Stimulated activated CD4-positive, alpha-beta T cell treated with anti-CD3 and anti-CD28 coated beads, Interleukin-1b, Interleukin-23, amount 100 ng/mL, for 24 hours (primary cell): ENCODE measurements at regions not wholly inside any gene's neighbourhood (a gene's known extent, or its start where the extent isn't known, plus 50 kb on each side); places are given as distances from the start of the nearest gene placed in this dataset.
"Not testable (repeated sequence)": the region's sequence is repeated elsewhere in the genome, so short reads cannot be mapped to it uniquely, and the experiment has no call there.

Source experiments
- DNase-seq, 4 experiments: peaks; one replicate each; pipeline ENCODE4 v3.0.0-alpha.2; 2020; ENCODE audit warnings: low read depth in 4 of 4, low spot score in 1 of 4

GRCh38 chr6:119526561-119527230, 177.1 kb upstream of the MAN1A1 start:
- no peak for DNase-seq

GRCh38 chr6:119524410-119524809, 174.8 kb upstream of the MAN1A1 start:
- no peak for DNase-seq

GRCh38 chr6:119523556-119523955, 174.0 kb upstream of the MAN1A1 start:
- no peak for DNase-seq

- DNase-seq = no peak
Measured at GRCh38 chr6:119521251-119521650, 171.7 kb upstream of the MAN1A1 start.

GRCh38 chr6:119517428-119517827, 167.9 kb upstream of the MAN1A1 start:
- DNase-seq = no peak

- no peak for DNase-seq
Measured at GRCh38 chr6:119514345-119514744, 164.8 kb upstream of the MAN1A1 start.

- no peak for DNase-seq
Measured at GRCh38 chr6:119511024-119511423, 161.5 kb upstream of the MAN1A1 start.

- DNase-seq = no peak
Measured at GRCh38 chr6:119510246-119510645, 160.7 kb upstream of the MAN1A1 start.

- no peak for DNase-seq
Measured at GRCh38 chr6:119506631-119507174, 157.1 kb upstream of the MAN1A1 start.

- DNase-seq = no peak
Measured at GRCh38 chr6:119501798-119502483, 152.4 kb upstream of the MAN1A1 start.

- DNase-seq = no peak
Measured at GRCh38 chr6:119499797-119500196, 150.2 kb upstream of the MAN1A1 start.

- DNase-seq = no peak
Measured at GRCh38 chr6:119497988-119498727, 148.6 kb upstream of the MAN1A1 start.

- DNase-seq = no peak
Measured at GRCh38 chr6:119495230-119495683, 145.7 kb upstream of the MAN1A1 start.

- no peak for DNase-seq
Measured at GRCh38 chr6:119493980-119494379, 144.4 kb upstream of the MAN1A1 start.

- not testable (repeated sequence) for DNase-seq
Measured at GRCh38 chr6:119491112-119491511, 141.6 kb upstream of the MAN1A1 start.

- not testable (repeated sequence) for DNase-seq
Measured at GRCh38 chr6:119490050-119490449, 140.5 kb upstream of the MAN1A1 start.

- no peak for DNase-seq
Measured at GRCh38 chr6:119484598-119484997, 135.0 kb upstream of the MAN1A1 start.

- no peak for DNase-seq
Measured at GRCh38 chr6:119483908-119484307, 134.3 kb upstream of the MAN1A1 start.

- no peak for DNase-seq
Measured at GRCh38 chr6:119482850-119483285, 133.3 kb upstream of the MAN1A1 start.

- no peak for DNase-seq
Measured at GRCh38 chr6:119481976-119482375, 132.4 kb upstream of the MAN1A1 start.

- no peak for DNase-seq
Measured at GRCh38 chr6:119480961-119481497, 131.5 kb upstream of the MAN1A1 start.
